ENCODE measurements at regions not wholly inside any gene's neighbourhood (a gene's known extent, or its start where the extent isn't known, plus 50 kb on each side); places are given as distances from the start of the nearest gene placed in this dataset.

- Mint-ChIP-seq H3K27ac (no peak overlapping the region), H3K36me3 (no peaks in the 10 kb centered on the region), H3K4me1 (no peaks in the 10 kb centered on the region), H3K27me3 (no peaks in the 10 kb centered on the region), H3K9me3 (peaks cover 0 to 9% (median 3%) of the 10 kb centered on the region in 7 donors), H3K4me3 (no peak overlapping the region)
- ATAC-seq (ENCODE audit: low read depth in 2 of 2) (no peak), DNase-seq (no peak)
- Histone ChIP-seq H3K4me1 (ENCODE audit: control insufficient read depth, insufficient read depth, low read length, poor library complexity, severe bottlenecking) (no peaks in the 10 kb centered on the region), H3K36me3 (ENCODE audit: control insufficient read depth, insufficient read depth, low read length) (no peaks in the 10 kb centered on the region), H3K27me3 (ENCODE audit: control insufficient read depth, insufficient read depth, low read length) (no peaks in the 10 kb centered on the region), H3K9me3 (ENCODE audit: control insufficient read depth in 2 of 2, low read length in 2 of 2) (no peaks in the 10 kb centered on the region), H3K4me3 (ENCODE audit: low read depth, low read length) (no peak overlapping the region), H3K27ac (ENCODE audit: insufficient read depth, low read length, poor library complexity, severe bottlenecking) (no peak overlapping the region)
Measured at GRCh38 chr15:80308002-80308401, 56.0 kb upstream of the CTXND1 start.

GRCh38 chr15:80309769-80310384 lies 57.9 kb upstream of the CTXND1 start:
- peaks cover 0 to 5% (median 2%) of the 10 kb centered on the region in 7 donors for H3K9me3 Mint-ChIP-seq
- H3K4me1 Mint-ChIP-seq, result no peaks in the 10 kb centered on the region
- H3K4me3 ChIP-seq (ENCODE audit: low read depth, low read length), result no peak overlapping the region
- H3K27ac ChIP-seq (ENCODE audit: insufficient read depth, low read length, poor library complexity, severe bottlenecking), result no peak overlapping the region
- DNase-seq (no peak), ATAC-seq (ENCODE audit: low read depth in 2 of 2) (no peak)
- H3K4me1 ChIP-seq (ENCODE audit: control insufficient read depth, insufficient read depth, low read length, poor library complexity, severe bottlenecking), result no peaks in the 10 kb centered on the region
- H3K36me3 ChIP-seq (ENCODE audit: control insufficient read depth, insufficient read depth, low read length), result no peaks in the 10 kb centered on the region
- no peaks in the 10 kb centered on the region for H3K36me3 Mint-ChIP-seq
- H3K4me3 Mint-ChIP-seq, result no peak overlapping the region
- H3K27ac Mint-ChIP-seq, result peak overlapping the region in 1 of 3 donors; percentile 15
- no peaks in the 10 kb centered on the region for H3K9me3 ChIP-seq (ENCODE audit: control insufficient read depth in 2 of 2, low read length in 2 of 2)
- no peaks in the 10 kb centered on the region for H3K27me3 Mint-ChIP-seq
- H3K27me3 ChIP-seq (ENCODE audit: control insufficient read depth, insufficient read depth, low read length), result no peaks in the 10 kb centered on the region

- Histone ChIP-seq H3K9me3 (ENCODE audit: control insufficient read depth in 2 of 2, low read length in 2 of 2) (no peaks in the 10 kb centered on the region), H3K4me3 (ENCODE audit: low read depth, low read length) (no peak overlapping the region), H3K4me1 (ENCODE audit: control insufficient read depth, insufficient read depth, low read length, poor library complexity, severe bottlenecking) (no peaks in the 10 kb centered on the region), H3K27ac (ENCODE audit: insufficient read depth, low read length, poor library complexity, severe bottlenecking) (no peak overlapping the region), H3K36me3 (ENCODE audit: control insufficient read depth, insufficient read depth, low read length) (no peaks in the 10 kb centered on the region), H3K27me3 (ENCODE audit: control insufficient read depth, insufficient read depth, low read length) (no peaks in the 10 kb centered on the region)
- Mint-ChIP-seq H3K27ac (no peak overlapping the region), H3K4me1 (no peaks in the 10 kb centered on the region), H3K36me3 (no peaks in the 10 kb centered on the region), H3K4me3 (no peak overlapping the region), H3K27me3 (no peaks in the 10 kb centered on the region), H3K9me3 (peaks cover 0 to 5% (median 2%) of the 10 kb centered on the region in 7 donors)
- DNase-seq (no peak), ATAC-seq (ENCODE audit: low read depth in 2 of 2) (no peak)
Measured at GRCh38 chr15:80310776-80311175, 58.8 kb upstream of the CTXND1 start.

GRCh38 chr15:80315289-80315987 lies 63.4 kb upstream of the CTXND1 start:
- no peak overlapping the region for H3K27ac Mint-ChIP-seq
- Histone ChIP-seq H3K9me3 (ENCODE audit: control insufficient read depth in 2 of 2, low read length in 2 of 2) (no peaks in the 10 kb centered on the region), H3K27ac (ENCODE audit: insufficient read depth, low read length, poor library complexity, severe bottlenecking) (no peak overlapping the region), H3K4me1 (ENCODE audit: control insufficient read depth, insufficient read depth, low read length, poor library complexity, severe bottlenecking) (no peaks in the 10 kb centered on the region), H3K4me3 (ENCODE audit: low read depth, low read length) (no peak overlapping the region), H3K36me3 (ENCODE audit: control insufficient read depth, insufficient read depth, low read length) (no peaks in the 10 kb centered on the region), H3K27me3 (ENCODE audit: control insufficient read depth, insufficient read depth, low read length) (no peaks in the 10 kb centered on the region)
- ATAC-seq (ENCODE audit: low read depth in 2 of 2) (no peak), DNase-seq (no peak)
- no peaks in the 10 kb centered on the region for H3K4me1 Mint-ChIP-seq
- H3K27me3 Mint-ChIP-seq, result peaks cover 7% of the 10 kb centered on the region
- no peak overlapping the region for H3K4me3 Mint-ChIP-seq
- H3K36me3 Mint-ChIP-seq, result no peaks in the 10 kb centered on the region
- no peaks in the 10 kb centered on the region for H3K9me3 Mint-ChIP-seq

GRCh38 chr15:80317389-80318182 lies 65.6 kb upstream of the CTXND1 start:
- Mint-ChIP-seq H3K27me3 (peaks cover 11% of the 10 kb centered on the region), H3K36me3 (no peaks in the 10 kb centered on the region), H3K9me3 (no peaks in the 10 kb centered on the region), H3K27ac (no peak overlapping the region), H3K4me3 (no peak overlapping the region), H3K4me1 (no peaks in the 10 kb centered on the region)
- H3K4me3 ChIP-seq (ENCODE audit: low read depth, low read length), result no peak overlapping the region
- H3K27ac ChIP-seq (ENCODE audit: insufficient read depth, low read length, poor library complexity, severe bottlenecking), result no peak overlapping the region
- H3K9me3 ChIP-seq (ENCODE audit: control insufficient read depth in 2 of 2, low read length in 2 of 2), result no peaks in the 10 kb centered on the region
- H3K36me3 ChIP-seq (ENCODE audit: control insufficient read depth, insufficient read depth, low read length), result no peaks in the 10 kb centered on the region
- no peaks in the 10 kb centered on the region for H3K4me1 ChIP-seq (ENCODE audit: control insufficient read depth, insufficient read depth, low read length, poor library complexity, severe bottlenecking)
- H3K27me3 ChIP-seq (ENCODE audit: control insufficient read depth, insufficient read depth, low read length), result no peaks in the 10 kb centered on the region
- DNase-seq (no peak), ATAC-seq (ENCODE audit: low read depth in 2 of 2) (no peak)

- Mint-ChIP-seq H3K4me1 (no peaks in the 10 kb centered on the region), H3K4me3 (no peak overlapping the region), H3K36me3 (no peaks in the 10 kb centered on the region), H3K27me3 (peaks cover 11% of the 10 kb centered on the region), H3K9me3 (peaks cover 0 to 1% (median 0%) of the 10 kb centered on the region in 7 donors), H3K27ac (no peak overlapping the region)
- H3K9me3 ChIP-seq (ENCODE audit: control insufficient read depth in 2 of 2, low read length in 2 of 2), result peaks cover 0 to 2% of the 10 kb centered on the region in 2 experiments
- no peaks in the 10 kb centered on the region for H3K36me3 ChIP-seq (ENCODE audit: control insufficient read depth, insufficient read depth, low read length)
- no peak overlapping the region for H3K27ac ChIP-seq (ENCODE audit: insufficient read depth, low read length, poor library complexity, severe bottlenecking)
- DNase-seq (no peak), ATAC-seq (ENCODE audit: low read depth in 2 of 2) (no peak)
- no peak overlapping the region for H3K4me3 ChIP-seq (ENCODE audit: low read depth, low read length)
- no peaks in the 10 kb centered on the region for H3K27me3 ChIP-seq (ENCODE audit: control insufficient read depth, insufficient read depth, low read length)
- H3K4me1 ChIP-seq (ENCODE audit: control insufficient read depth, insufficient read depth, low read length, poor library complexity, severe bottlenecking), result no peaks in the 10 kb centered on the region
Measured at GRCh38 chr15:80321853-80322252, 69.8 kb upstream of the CTXND1 start.

- Histone ChIP-seq H3K9me3 (ENCODE audit: control insufficient read depth in 2 of 2, low read length in 2 of 2) (peaks cover 0 to 2% of the 10 kb centered on the region in 2 experiments), H3K4me1 (ENCODE audit: control insufficient read depth, insufficient read depth, low read length, poor library complexity, severe bottlenecking) (no peaks in the 10 kb centered on the region), H3K36me3 (ENCODE audit: control insufficient read depth, insufficient read depth, low read length) (no peaks in the 10 kb centered on the region), H3K27ac (ENCODE audit: insufficient read depth, low read length, poor library complexity, severe bottlenecking) (no peak overlapping the region), H3K27me3 (ENCODE audit: control insufficient read depth, insufficient read depth, low read length) (no peaks in the 10 kb centered on the region), H3K4me3 (ENCODE audit: low read depth, low read length) (no peak overlapping the region)
- Mint-ChIP-seq H3K4me3 (no peak overlapping the region), H3K9me3 (peaks cover 0 to 4% (median 1%) of the 10 kb centered on the region in 7 donors), H3K36me3 (no peaks in the 10 kb centered on the region), H3K27me3 (peaks cover 11% of the 10 kb centered on the region), H3K27ac (no peak overlapping the region), H3K4me1 (no peaks in the 10 kb centered on the region)
- DNase-seq (no peak), ATAC-seq (ENCODE audit: low read depth in 2 of 2) (no peak)
Measured at GRCh38 chr15:80323285-80323684, 71.3 kb upstream of the CTXND1 start.
